Stimulated activated CD4-positive, alpha-beta T cell treated with anti-CD3 and anti-CD28 coated beads, TNF-alpha, amount 100 ng/mL, for 48 hours (primary cell): ENCODE measurements at regions not wholly inside any gene's neighbourhood (a gene's known extent, or its start where the extent isn't known, plus 50 kb on each side); places are given as distances from the start of the nearest gene placed in this dataset.
A peak's percentile ranks its signal among the peaks of the same experiment; 100 is the strongest.

Experiments used
- DNase-seq, 3 donors: peaks; one replicate each; pipeline ENCODE4 v3.0.0-alpha.2; 2020; ENCODE audit warnings: low read depth in 3 of 3

DNA sequence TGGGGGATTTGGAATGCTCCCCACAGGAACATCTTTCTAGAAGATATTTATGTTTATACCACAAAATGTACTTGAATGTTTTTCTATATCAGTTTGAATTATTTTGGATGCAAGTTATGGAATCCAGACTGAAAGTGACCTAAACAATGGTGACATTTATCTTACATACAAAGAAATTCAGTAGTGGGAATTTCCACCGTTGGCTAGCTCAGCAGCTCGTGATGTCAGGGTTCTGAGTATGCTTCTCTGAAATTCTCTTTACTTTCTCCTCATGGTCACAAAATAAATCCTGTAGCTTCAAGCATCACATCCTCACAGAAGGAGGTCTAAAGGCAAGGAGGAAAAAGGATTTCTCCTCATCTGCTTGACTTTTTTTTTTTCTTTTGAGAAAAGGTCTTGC lies 105.3 kb downstream of the AKAIN1 start:
- no peak for DNase-seq

DNA sequence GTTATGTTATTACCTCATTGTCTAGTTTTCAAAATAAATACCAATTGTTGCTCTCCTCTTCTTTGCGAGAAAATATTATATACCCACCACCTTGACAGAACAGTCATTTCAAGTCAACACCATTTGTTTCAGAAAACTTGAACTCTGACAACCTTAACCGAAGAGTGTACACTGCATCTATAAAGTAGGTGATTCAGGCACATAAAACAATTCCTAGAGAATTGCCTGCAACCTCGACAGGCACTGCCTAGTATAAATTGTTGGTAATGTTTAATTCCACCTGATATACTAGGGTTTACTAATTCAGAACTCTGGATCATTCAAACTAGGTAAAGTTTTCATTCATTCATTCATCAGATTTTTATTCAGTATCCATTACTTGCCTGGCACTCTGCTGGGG lies 121.8 kb downstream of the AKAIN1 start:
- no peak for DNase-seq

DNA sequence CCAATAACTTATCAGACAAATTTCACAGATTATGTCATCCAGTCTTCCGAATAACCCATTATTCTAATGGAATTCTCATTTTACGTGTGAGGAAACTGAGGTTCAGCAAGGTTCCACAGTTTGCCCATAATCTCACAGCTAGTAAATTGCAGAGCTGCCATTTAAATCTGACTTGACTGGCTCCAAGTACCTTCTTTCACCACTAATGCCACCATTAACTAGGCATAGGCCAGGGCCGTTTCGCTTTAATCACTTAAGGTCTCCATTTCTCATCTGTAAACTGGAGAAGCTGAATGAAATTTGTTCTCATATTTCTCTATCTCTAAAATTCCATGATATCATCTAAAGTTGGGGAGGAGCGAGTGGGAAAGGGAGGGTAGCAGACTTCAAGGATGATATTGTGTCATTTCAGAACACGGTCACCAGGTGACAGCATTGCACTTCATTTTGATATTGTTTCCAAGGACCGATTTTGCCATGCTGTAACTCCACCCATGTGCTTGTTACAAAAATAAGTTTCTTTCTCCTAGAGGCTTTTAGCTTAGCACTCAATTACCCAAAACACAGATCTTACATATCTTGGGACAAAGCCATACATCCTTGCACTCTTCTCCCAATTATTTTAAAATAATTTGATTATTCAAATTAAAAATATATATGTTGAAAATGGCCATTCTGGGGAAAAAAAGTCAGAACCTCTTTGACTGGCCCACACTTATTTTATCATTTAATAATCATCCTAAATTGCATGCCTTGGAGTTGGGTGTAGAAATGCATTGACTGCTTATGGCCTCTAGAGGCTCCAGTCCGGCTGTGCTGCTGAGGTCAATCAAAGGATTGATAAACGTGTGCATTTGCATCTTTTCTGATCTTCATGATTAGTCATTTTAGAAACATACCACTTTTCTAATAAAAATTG lies 123.8 kb downstream of the AKAIN1 start:
- DNase-seq = no peak

- DNase-seq = no peak
Observed at GRCh38 chr18:5068851-5069250, 128.2 kb downstream of the AKAIN1 start.

GRCh38 chr18:5066380-5066977 lies 130.6 kb downstream of the AKAIN1 start:
- DNase-seq = no peak

- no peak for DNase-seq
Observed at GRCh38 chr18:5065615-5066014, 131.4 kb downstream of the AKAIN1 start.

GRCh38 chr18:5064841-5065370 lies 132.2 kb downstream of the AKAIN1 start:
- no peak for DNase-seq

DNA sequence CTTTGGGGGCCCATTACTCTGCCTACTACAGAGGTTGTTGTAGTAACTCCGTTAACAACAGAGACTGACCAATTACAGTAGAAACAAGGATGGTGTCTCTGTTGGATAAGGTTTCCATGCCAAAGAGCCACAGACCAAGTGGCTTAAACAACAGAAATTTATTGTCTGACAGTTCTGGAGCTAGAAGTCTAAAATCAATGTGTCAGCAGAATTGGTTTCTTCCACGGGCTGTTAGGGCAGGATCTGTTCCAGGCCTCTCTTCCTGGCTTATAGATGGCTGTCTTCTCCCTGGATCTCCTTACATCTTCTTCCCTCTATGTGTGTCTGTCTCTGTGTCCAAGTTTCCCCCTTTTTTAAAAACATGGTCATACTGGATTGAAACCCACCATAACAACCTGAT lies 135.3 kb downstream of the AKAIN1 start:
- DNase-seq = no peak

- no peak for DNase-seq
Observed at GRCh38 chr18:5060543-5060942, 136.5 kb downstream of the AKAIN1 start.

DNA sequence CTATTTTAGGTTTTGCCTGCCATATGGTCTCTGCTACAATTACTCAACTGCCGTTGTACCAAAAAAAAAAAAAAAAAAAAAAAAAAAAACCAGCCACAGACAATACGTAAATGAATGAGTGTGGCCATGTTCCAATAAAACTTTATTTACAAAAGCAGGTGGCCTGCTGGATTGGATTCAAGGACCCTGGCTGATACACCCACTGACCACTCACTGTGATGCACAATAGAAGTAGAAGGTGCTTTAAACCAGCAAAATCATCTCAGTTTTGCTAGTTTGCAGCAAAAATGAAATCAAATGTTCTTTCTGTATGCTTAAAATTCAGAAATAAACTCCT lies 137.4 kb downstream of the AKAIN1 start:
- DNase-seq = no peak

DNA sequence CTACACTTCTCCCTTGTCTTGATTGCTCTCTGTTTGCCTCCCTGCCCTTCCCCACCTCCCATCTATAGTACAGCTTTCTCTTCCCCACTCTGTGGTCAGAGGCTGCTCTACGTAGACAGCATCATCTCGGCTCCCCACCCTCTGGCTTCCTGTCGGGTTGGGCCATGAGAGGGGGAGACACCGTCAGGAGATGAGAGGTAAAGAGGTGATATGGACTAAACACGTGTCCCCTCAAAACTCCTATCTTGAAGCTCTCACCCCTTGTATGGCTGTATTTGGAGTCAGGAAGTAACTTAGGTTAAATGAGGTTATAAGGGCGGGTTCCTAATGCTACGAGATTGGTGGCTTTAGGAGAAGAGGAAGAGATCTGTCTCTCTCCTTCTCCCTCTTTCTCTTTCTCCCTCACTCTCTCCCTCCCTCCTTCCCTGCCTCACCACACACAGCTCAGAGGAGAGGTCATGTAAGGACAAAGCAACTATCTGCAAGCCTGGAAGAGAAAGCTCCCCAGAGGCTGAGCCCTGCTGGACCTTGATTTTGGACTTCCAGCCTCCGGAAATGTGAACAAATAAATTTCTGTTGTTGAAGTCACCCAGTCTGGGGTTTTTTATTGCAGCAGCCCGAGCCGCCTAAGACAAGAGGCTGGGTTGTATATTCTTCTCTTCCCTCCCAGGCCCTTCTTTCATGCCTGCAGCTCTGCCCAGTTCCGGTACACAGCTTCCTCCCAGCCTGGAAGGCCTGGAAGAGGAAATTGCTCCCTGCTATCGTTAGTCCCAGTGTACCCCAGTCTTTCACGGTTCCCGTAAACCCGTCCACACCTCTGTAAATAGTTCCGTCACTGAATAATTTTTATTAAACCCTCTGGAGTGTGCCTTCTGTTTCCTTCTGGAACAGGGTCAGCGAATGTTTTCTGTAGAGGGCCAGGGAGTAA lies 138.0 kb downstream of the AKAIN1 start:
- no peak for DNase-seq

- DNase-seq = peak in 2 of 3 donors; percentile 16 to 26
Observed at GRCh38 chr18:5057386-5058348, 139.4 kb downstream of the AKAIN1 start.

DNA sequence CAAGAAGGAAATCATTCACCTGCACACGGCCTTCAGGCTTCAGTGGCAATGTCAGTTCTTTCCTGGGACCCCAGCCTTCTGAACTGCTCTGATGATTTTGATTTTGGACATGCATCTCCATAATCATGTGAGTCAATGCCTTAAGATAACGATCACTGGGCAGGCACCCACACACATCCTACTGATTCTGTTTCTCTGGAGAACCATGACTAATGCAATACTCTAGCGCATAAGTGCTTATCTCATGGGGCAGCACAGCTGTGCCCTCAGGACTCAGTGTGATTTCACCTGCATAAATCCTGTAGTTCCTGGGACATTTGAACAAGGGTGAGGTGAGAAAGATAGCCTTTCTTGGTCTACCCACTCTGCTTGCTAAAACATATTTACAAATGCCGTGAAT lies 144.6 kb downstream of the AKAIN1 start:
- no peak for DNase-seq

DNA sequence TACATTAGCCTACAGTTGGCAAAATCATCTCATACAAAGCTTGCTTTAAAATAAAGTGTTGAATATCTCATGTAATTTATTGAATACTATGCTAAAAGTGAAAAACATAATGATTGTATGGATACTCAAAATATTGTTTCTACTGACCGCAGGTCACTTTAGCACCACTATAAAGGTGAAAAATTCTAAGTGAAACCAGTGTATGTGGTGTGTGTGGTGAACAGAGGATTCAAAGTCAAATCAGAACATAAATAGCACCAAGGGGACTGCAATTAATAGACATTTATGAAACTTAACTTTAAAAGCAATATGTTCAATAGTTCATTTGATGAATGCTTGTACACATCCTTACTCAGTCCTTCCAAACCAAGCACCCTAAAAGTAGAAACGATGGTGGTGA lies 145.8 kb downstream of the AKAIN1 start:
- no peak for DNase-seq

GRCh38 chr18:5049124-5049523 lies 147.9 kb downstream of the AKAIN1 start:
- DNase-seq = no peak

GRCh38 chr18:5040476-5040875 lies 156.6 kb downstream of the AKAIN1 start:
- DNase-seq = no peak

- DNase-seq = no peak
Observed at GRCh38 chr18:5036523-5036922, 160.5 kb downstream of the AKAIN1 start.

GRCh38 chr18:5031216-5031615 lies 165.8 kb downstream of the AKAIN1 start:
- DNase-seq = no peak

DNA sequence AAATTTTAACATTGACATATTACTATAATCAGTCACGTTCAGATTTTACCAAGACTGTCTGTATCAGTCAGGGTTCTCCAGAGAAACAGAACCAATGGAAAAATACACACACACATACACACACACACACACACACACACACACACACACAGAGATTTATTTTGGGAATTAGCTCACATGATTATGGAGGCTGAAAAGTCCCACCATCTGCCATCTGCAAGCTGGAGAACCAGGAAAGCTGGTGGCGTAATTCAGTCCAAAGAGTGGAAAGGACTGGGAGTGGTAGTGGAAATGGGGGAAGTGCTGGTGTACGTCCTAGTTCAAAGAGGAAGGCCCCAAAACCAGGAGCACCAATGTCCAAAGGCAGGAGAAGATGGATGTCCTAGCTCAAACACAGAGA lies 166.4 kb downstream of the AKAIN1 start:
- DNase-seq = no peak

DNA sequence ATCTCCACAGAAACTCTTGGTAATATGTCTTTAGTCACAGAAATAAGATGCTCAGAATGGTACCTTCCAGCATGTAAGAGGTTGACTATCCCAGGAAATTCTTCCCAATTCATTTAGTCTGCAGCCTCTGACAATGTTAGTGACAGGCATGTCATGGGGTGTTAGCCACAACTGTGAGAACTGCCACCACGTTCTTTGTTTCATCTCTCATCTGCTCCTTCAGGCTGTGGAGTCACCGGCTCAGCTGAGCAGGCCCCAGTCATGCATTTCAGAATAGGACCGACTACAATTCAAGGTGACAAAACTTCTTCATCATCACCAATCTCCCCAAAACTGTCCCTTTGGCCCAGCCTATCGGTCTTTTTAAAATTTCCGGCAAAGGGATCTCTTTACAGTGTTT lies 167.5 kb downstream of the AKAIN1 start:
- no peak for DNase-seq

- no peak for DNase-seq
Observed at GRCh38 chr18:5024741-5025140, 172.3 kb downstream of the AKAIN1 start.
